ENCODE measurements at regions not wholly inside any gene's neighbourhood (a gene's known extent, or its start where the extent isn't known, plus 50 kb on each side); places are given as distances from the start of the nearest gene placed in this dataset.

DNA sequence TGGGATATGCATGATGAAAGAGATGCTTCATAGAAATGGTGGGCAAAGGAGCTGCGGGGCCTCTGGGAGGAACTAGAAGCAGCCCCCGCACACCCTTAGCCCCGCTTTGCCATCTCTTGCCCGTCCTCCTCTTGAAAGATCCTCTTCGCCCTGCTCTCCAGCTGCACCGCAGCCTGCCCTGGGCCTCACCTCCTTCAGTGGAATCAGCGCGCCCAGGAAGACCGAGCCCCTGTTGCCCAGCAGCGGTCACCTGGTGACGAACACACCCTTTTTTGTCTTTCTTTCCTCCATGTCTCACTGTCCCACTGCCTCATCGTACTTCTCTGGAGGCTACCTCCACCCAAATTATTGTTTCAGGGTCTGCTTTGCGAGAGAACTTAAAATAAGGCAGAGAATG, 807.6 kb downstream of the UQCRFS1 start:
- DNase-seq (ENCODE audit: low read depth) = no peak

GRCh38 chr19:28404472-28404871, 808.5 kb downstream of the UQCRFS1 start:
- DNase-seq (ENCODE audit: low read depth) = no peak

GRCh38 chr19:28403690-28404089, 809.3 kb downstream of the UQCRFS1 start:
- no peak for DNase-seq (ENCODE audit: low read depth)

DNA sequence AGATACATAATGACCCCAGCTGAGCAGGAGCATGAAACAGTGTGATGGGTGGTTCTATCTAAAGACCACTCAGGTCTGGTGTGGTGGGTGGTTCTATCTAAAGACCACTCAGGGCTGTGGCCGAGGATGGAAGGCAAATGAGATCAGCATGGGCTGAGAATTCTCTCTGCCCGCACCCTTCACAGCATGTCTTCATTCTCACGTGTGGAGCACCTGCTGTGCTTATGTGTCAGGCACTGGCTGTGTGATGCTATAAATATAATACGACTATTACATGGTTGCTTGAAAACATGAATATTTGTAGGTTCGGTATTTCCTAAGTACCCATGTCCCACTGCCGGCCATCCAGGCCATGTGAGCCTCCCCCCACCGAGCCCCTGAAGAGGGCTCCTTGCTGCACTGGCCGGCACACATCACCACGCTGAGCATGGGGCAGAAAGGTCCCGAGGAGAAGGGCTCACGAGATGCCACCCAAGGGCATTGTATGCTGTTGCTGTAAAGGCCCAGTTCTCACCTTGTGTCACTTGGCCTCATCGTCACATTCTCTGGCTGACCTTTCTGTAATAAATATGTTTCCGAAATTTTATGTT, 810.2 kb downstream of the UQCRFS1 start:
- DNase-seq (ENCODE audit: low read depth) = no peak

DNA sequence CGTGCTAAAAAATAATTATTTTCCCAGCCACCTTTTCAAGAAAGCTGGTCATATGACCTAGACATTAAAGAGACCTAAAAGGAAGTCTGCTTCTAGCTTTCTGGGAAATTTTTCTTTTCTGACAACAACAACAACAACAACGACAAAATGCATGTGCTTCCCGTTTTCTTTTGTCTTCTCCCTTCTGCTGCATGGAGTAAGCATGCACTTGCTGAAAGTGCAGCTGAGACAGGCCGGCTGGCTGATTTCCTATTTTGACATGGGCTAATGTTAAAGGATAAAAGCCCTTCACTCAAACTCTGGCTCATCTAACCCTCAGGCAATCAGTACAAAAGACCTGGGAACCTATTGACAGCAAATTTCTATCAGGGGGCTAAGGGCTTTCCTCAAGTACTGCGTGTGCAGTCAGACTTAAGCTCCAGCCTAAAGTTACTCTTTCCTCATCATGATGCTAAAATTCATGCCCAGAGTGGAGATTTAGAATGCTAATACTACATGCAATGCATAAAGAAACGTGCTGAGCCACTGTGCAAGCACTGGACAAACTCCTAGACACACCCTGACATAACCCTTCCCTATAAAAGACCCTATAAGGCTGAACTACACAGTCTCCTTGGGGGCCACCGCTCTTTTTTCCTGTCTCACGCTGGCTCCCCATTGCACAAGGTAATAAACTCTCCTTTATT, 811.1 kb downstream of the UQCRFS1 start:
- DNase-seq (ENCODE audit: low read depth) = no peak

DNA sequence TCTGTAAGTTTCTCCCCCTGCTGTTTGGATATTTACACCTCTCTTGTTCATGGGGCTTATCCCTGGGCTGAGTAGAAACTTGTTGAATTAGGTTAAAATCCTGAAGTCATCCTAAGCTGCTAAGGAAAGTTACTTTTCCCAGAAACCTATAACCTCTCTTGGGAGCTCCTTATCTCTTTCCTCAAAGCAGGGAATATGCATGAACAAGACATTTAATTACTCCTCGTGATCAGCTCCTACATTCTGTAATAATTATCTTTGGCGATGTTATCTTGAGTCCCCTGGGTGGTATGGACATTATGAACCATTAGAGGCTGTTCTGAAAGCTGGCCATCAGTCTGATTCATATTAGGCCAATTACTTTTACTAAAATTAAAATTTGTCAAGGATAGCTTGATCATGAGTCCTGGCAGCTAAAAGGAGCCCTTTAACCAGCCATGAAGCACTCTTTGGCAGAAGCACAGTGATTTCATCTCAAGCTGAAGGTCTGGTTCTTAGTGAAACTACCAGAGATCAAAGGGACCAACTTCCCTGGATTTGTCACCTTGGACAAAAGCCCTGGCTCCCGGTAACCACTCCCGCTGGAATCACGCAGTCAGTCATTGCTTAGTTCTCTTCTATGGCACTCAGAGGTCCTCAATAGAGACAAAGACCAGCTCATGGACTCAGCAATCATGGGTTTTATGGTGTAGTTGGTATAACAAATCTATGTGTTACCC, 811.8 kb downstream of the UQCRFS1 start:
- no peak for DNase-seq (ENCODE audit: low read depth)

- no peak for DNase-seq (ENCODE audit: low read depth)
Measured at GRCh38 chr19:28399187-28399586, 813.8 kb downstream of the UQCRFS1 start.

GRCh38 chr19:28397800-28398199, 815.2 kb downstream of the UQCRFS1 start:
- DNase-seq (ENCODE audit: low read depth) = no peak

DNA sequence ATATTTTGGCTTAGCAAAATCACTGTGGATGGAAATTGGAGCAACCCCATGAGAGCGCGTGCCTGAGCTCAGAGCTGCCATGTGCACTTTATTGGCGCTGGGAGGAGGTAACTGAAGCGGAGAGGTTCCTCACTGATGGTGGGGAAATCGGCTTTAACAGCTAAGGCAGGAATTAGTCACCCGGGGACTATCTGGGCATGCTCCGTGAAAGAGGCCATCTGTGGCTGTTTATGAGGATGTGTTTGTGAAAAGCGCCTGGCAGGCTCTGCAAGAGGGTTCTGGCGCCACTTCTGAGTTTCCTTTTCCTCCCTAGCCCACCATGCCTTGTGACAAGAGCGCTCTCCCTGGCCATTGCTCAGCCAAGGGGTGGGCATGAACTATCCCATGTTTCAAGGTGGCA, 815.6 kb downstream of the UQCRFS1 start:
- DNase-seq (ENCODE audit: low read depth) = no peak

DNA sequence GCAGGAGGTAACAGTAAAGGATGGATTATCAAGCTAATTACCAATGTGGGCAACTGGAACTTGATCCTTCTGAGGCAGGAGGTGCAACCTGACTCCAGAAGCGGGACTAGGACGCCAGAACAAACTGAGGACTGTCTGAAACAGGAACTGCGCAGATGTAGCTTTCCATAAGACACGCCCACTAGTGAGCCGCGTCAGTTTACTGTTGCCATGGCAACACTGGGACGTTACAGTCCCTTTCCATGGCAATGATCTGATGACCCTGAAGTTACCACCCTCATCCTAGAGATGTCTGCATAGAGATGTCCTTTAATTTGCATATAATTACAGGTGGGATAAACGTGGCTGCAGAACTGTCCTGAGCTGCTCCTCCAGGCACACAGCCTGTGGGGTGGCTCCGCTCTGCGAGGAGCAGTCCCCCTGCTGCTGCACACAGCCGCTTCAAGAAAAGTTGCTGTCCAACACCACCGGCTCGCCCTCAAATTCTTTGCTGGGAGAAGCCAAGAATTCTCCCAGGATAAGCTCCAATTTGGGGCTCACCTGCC, 816.6 kb downstream of the UQCRFS1 start:
- no peak for DNase-seq (ENCODE audit: low read depth)

GRCh38 chr19:28394725-28395124, 818.2 kb downstream of the UQCRFS1 start:
- no peak for DNase-seq (ENCODE audit: low read depth)

GRCh38 chr19:28393574-28394336, 819.2 kb downstream of the UQCRFS1 start:
- no peak for DNase-seq (ENCODE audit: low read depth)

GRCh38 chr19:28388988-28389387, 824.0 kb downstream of the UQCRFS1 start:
- no peak for DNase-seq (ENCODE audit: low read depth)

DNA sequence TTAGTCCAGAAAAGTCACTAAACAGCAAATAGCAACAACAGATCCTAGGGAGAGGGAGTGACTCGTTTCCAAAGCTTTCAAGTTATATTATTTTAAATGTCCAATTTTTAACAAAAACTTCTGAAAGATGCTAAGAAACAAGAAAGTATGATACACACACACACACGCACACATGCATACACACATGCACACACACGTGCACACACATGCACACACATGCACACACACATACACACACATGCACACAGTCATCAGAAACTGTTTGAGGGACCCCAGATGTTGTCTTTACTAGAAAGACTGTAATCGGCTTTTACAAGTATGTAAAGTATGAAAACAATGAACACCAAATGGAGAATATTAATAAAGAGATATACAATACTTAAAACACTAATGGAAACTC, 825.4 kb downstream of the UQCRFS1 start:
- no peak for DNase-seq (ENCODE audit: low read depth)

GRCh38 chr19:28386470-28386869, 826.5 kb downstream of the UQCRFS1 start:
- DNase-seq (ENCODE audit: low read depth) = no peak

- DNase-seq (ENCODE audit: low read depth) = no peak
Measured at GRCh38 chr19:28386066-28386465, 826.9 kb downstream of the UQCRFS1 start.

DNA sequence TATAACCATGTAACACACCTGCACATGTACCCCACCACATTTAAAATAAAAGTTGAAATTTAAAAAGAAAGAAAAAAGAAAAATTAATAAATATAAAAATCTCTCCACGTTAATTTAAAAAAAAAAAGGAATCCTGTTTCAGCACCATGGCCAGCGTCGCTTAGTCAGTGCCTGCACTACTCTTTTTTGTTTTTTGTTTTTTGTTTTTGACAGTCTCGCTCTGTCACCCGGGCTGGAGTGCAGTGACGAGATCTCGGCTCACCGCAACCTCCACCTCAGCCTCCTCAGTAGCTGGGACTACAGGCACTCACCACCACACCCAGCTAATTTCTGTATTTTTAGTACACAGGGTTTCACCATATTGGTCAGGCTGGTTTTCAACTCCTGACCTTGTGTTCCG, 835.9 kb downstream of the UQCRFS1 start:
- DNase-seq (ENCODE audit: low read depth) = no peak

DNA sequence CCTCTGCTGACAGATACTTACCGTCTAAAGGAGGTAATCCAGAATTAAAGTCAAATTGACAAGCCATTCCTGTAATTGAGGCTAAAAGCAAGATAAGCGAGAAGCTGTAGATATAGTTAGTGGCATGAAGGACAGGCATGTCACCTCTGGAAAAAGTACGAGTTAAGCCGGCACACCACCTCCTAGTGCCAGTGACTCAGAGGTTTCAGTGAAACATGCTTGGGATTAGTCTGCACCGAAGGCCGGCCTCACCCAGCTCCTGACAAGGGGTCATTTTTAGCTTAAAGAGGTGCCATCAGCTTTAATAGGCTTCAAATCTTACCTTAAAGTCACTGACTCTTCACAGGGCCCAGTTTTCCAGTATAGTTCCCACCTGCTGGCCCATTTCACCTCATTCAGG, 838.0 kb downstream of the UQCRFS1 start:
- DNase-seq (ENCODE audit: low read depth) = no peak

DNA sequence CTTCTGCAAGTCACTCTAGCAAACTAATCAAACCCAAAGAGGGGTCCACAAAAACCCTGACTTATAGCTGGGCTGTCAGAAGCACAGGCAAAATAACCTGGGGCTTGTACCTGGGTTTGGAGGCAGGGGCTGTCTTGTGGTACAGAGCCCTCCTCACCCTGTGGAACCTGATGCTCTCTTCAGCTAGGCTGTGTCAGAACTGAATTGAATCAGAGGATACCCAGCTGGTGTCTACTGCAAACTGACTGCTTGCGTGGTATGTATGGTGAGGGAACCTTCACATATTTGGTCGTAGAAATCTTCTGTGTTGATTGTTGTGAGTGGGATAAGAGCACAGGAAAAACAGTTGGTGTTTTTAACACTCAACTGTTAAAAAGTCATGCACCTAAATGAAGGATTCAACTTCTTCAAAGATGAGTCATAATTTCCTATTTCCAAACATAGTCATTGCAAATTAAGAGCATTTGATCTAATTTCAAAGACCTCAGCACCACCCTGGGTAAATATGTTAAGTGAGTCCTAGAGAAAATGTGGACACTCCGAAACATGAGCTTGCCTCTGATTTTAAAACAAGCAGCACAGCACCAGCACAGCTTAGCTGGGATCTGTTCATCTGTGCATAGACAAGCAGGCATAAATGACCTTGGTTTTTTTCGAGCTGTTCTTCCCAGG, 840.2 kb downstream of the UQCRFS1 start:
- DNase-seq (ENCODE audit: low read depth) = no peak

- no peak for DNase-seq (ENCODE audit: low read depth)
Measured at GRCh38 chr19:28367146-28367545, 845.8 kb downstream of the UQCRFS1 start.

DNA sequence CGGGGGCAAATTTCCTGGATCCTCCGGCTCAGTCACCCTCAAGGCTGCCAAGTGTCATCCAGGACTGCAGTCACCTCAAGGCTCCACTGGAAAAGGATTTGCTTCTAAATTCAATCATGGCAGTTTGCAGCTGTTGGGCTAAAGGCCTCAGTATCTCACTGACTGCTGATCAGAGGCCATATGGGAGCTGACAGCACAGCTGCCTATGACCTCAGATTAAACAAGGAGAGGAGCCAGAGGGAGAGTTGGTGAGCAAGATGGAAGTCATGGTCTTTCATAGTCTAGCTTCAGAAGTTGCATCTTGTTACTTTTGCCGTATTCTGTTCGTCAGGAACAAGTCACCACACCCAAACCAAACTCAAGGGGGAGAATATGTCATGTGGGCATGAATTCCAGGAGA, 849.7 kb downstream of the UQCRFS1 start:
- DNase-seq (ENCODE audit: low read depth) = no peak
